H1 (cell line): ENCODE measurements at regions not wholly inside any gene's neighbourhood (a gene's known extent, or its start where the extent isn't known, plus 50 kb on each side); places are given as distances from the start of the nearest gene placed in this dataset.

Experiments used
- CTCF ChIA-PET: fragments of 300-600 bp; sonication (Branson Sonifier 250); formaldehyde crosslinking; loops from one replicate; lab custom pipeline; 2021; ENCODE audit not compliant: partially characterized antibody; lab: Charles Lee
- POLR2A ChIA-PET: fragments of 300-600 bp; sonication (Branson Sonifier 250); formaldehyde crosslinking; loops from one replicate; lab custom pipeline; 2021; ENCODE audit warnings: inconsistent platforms; ENCODE audit not compliant: partially characterized antibody; lab: Charles Lee
- DNase-seq, 2 experiments: peaks; one replicate each; pipeline versions ENCODE4 v3.0.0 to v3.0.0-alpha.2; 2010 to 2022; ENCODE audit warnings: low spot score in 2 of 2, low read depth in 1 of 2, mixed read lengths in 1 of 2
- FAIRE-seq: peaks from 2 replicates; lab custom pipeline; 2011; peaks lifted over from hg19 to GRCh38; lab: Jason Lieb, UNC
- H2AFZ ChIP-seq: 2 replicates; pipeline ENCODE4 v1.8.1; 2012; ENCODE audit warnings: low read length, inconsistent platforms
- H2AK5ac ChIP-seq: 2 replicates; pipeline ENCODE4 v1.6.1; 2013; ENCODE audit warnings: low read depth, low read length
- H2BK120ac ChIP-seq: replicated peaks from 2 replicates; pipeline ENCODE3; 2013; ENCODE audit warnings: low read depth, low read length, inconsistent platforms
- H2BK12ac ChIP-seq: 2 replicates; pipeline ENCODE4 v1.6.1; 2013; ENCODE audit warnings: low read depth, low read length
- H2BK15ac ChIP-seq: 2 replicates; pipeline ENCODE4 v1.6.1; 2013; ENCODE audit warnings: low read length
- H2BK20ac ChIP-seq: 2 replicates; pipeline ENCODE4 v1.6.1; 2013; ENCODE audit warnings: low read length
- H2BK5ac ChIP-seq: 2 replicates; pipeline ENCODE4 v1.6.1; 2013; ENCODE audit warnings: low read depth, low read length
- H3K14ac ChIP-seq: 2 replicates; pipeline ENCODE4 v1.6.1; 2013; ENCODE audit warnings: inconsistent platforms; ENCODE audit not compliant: insufficient read length
- H3K18ac ChIP-seq: 2 replicates; pipeline ENCODE4 v1.6.1; 2013; ENCODE audit warnings: low read length; ENCODE audit errors: extremely low read depth
- H3K23ac ChIP-seq: 2 replicates; pipeline ENCODE4 v1.6.1; 2013; ENCODE audit warnings: inconsistent platforms; ENCODE audit not compliant: insufficient read length
- H3K23me2 ChIP-seq: 2 replicates; pipeline ENCODE4 v1.6.1; 2013; ENCODE audit warnings: low read depth, low read length
- H3K27ac ChIP-seq: 2 replicates; pipeline ENCODE4 v1.6.1; 2011; ENCODE audit warnings: low read depth, low read length, inconsistent platforms
- H3K27me3 ChIP-seq, 4 experiments: replicated peaks in 1 of 4; 1 replicate in 1 of 4; 2 replicates in 3 of 4; pipeline versions ENCODE4 v1.6.1 to v1.8.1; 2011 to 2013; ENCODE audit warnings: low read length in 3 of 4, mild to moderate bottlenecking in 3 of 4, inconsistent platforms in 2 of 4, mixed read lengths in 2 of 4, moderate library complexity in 1 of 4; ENCODE audit not compliant: control insufficient read depth in 3 of 4, insufficient read depth in 3 of 4; ENCODE audit errors: extremely low read depth in 1 of 4
- H3K36me3 ChIP-seq, 4 experiments: 2 replicates each; pipeline versions ENCODE4 v1.6.1 to v1.8.1; 2011 to 2013; ENCODE audit warnings: mild to moderate bottlenecking in 4 of 4, low read length in 3 of 4, moderate library complexity in 2 of 4, control low read depth in 1 of 4, inconsistent platforms in 1 of 4; ENCODE audit not compliant: insufficient read depth in 4 of 4, control insufficient read depth in 2 of 4
- H3K4ac ChIP-seq: replicated peaks from 2 replicates; pipeline ENCODE3; 2013; ENCODE audit warnings: low read length, low read depth, mixed read lengths, inconsistent platforms; ENCODE audit not compliant: insufficient read length
- H3K4me1 ChIP-seq, 4 experiments: replicated peaks in 1 of 4; 1 replicate in 1 of 4; 2 replicates in 3 of 4; pipeline versions ENCODE4 v1.6.1 to v1.8.1; 2011 to 2013; ENCODE audit warnings: low read length in 3 of 4, inconsistent platforms in 2 of 4, mixed read lengths in 1 of 4; ENCODE audit not compliant: insufficient read depth in 4 of 4, control insufficient read depth in 3 of 4
- H3K4me2 ChIP-seq, 2 experiments: 2 replicates each; pipeline versions ENCODE4 v1.6.1 to v1.8.1; 2011 to 2013; ENCODE audit warnings: low read depth in 2 of 2, low read length in 2 of 2, control low read depth in 1 of 2, inconsistent platforms in 1 of 2, mild to moderate bottlenecking in 1 of 2; ENCODE audit not compliant: insufficient read depth in 1 of 2
- H3K4me3 ChIP-seq, 4 experiments: fragments of 200-600, 300-600 bp in 1 of 4; sonication (generic), shearing (Covaris generic), sonication (Bioruptor Twin) in 1 of 4; 2 replicates each; pipeline versions ENCODE4 v1.5.1 to v1.8.1; 2011 to 2016; ENCODE audit warnings: low read length in 4 of 4, low read depth in 3 of 4, control low read depth in 2 of 4, inconsistent platforms in 2 of 4, mild to moderate bottlenecking in 2 of 4, mixed read lengths in 1 of 4, moderate library complexity in 1 of 4; ENCODE audit not compliant: insufficient read depth in 2 of 4; ENCODE audit errors: extremely low read depth in 1 of 4
- H3K56ac ChIP-seq: replicated peaks from 2 replicates; pipeline ENCODE3; 2013; ENCODE audit warnings: low read depth, mild to moderate bottlenecking, mixed read lengths, low read length, inconsistent platforms; ENCODE audit not compliant: insufficient read length
- H3K79me1 ChIP-seq: 2 replicates; pipeline ENCODE4 v1.6.1; 2013; ENCODE audit warnings: low read depth, low read length, control low read depth
- H3K79me2 ChIP-seq, 2 experiments: 2 replicates each; pipeline versions ENCODE4 v1.6.1 to v1.8.1; 2012 to 2013; ENCODE audit warnings: low read length in 2 of 2, mild to moderate bottlenecking in 2 of 2, inconsistent platforms in 1 of 2; ENCODE audit not compliant: insufficient read depth in 2 of 2, control insufficient read depth in 1 of 2
- H3K9ac ChIP-seq, 4 experiments: replicated peaks in 1 of 4; 1 replicate in 1 of 4; 2 replicates in 3 of 4; pipeline versions ENCODE4 v1.6.1 to v1.8.1; 2011 to 2013; ENCODE audit warnings: low read depth in 3 of 4, low read length in 3 of 4, control low read depth in 2 of 4, mild to moderate bottlenecking in 2 of 4, moderate library complexity in 2 of 4, inconsistent platforms in 1 of 4; ENCODE audit errors: extremely low read depth in 1 of 4
- H3K9me3 ChIP-seq, 2 experiments: 2 replicates each; pipeline versions ENCODE4 v1.6.1 to v1.8.1; 2012 to 2013; ENCODE audit warnings: mild to moderate bottlenecking in 2 of 2, moderate library complexity in 2 of 2, control low read depth in 1 of 2, inconsistent platforms in 1 of 2, low read depth in 1 of 2, low read length in 1 of 2, mixed read lengths in 1 of 2; ENCODE audit not compliant: insufficient read depth in 2 of 2
- H4K20me1 ChIP-seq, 2 experiments: replicated peaks in 1 of 2; 2 replicates each; pipeline versions ENCODE3 to v1.8.1; 2011 to 2013; ENCODE audit warnings: inconsistent platforms in 2 of 2, low read length in 2 of 2, mild to moderate bottlenecking in 1 of 2; ENCODE audit not compliant: insufficient read depth in 2 of 2, control insufficient read depth in 1 of 2
- H4K5ac ChIP-seq: 2 replicates; pipeline ENCODE4 v1.6.1; 2013; ENCODE audit warnings: low read length, low read depth, mixed read lengths, inconsistent platforms; ENCODE audit not compliant: insufficient read length
- H4K8ac ChIP-seq: 2 replicates; pipeline ENCODE4 v1.8.0; 2013; ENCODE audit warnings: mild to moderate bottlenecking, moderate library complexity, low read length, inconsistent platforms; ENCODE audit not compliant: insufficient read depth; ENCODE audit errors: extremely low read depth
- H4K91ac ChIP-seq: replicated peaks from 2 replicates; pipeline ENCODE3; 2013; ENCODE audit warnings: low read length, mixed read lengths, inconsistent platforms; ENCODE audit not compliant: insufficient read length
- ATF2 ChIP-seq: IDR thresholded peaks from 2 replicates; pipeline ENCODE4 v1.6.1; 2012; ENCODE audit warnings: low read length, inconsistent platforms
- BACH1 ChIP-seq: IDR thresholded peaks from 2 replicates; pipeline ENCODE4 v1.6.1; 2012; ENCODE audit warnings: low read length, improper control_type of control experiment
- CREB1 ChIP-seq: IDR thresholded peaks from 2 replicates; pipeline ENCODE4 v1.6.1; 2012; ENCODE audit warnings: inconsistent platforms
- GTF2F1 ChIP-seq: IDR thresholded peaks from 2 replicates; pipeline ENCODE4 v1.6.1; 2012; ENCODE audit warnings: low read depth, low read length, improper control_type of control experiment, borderline replicate concordance
- HDAC2 ChIP-seq, 2 experiments: fragments of 300-600 bp in 1 of 2; sonication (generic) in 1 of 2; IDR thresholded peaks; 2 replicates each; pipeline ENCODE4 v1.6.1; 2011 to 2012; ENCODE audit warnings: low read depth in 2 of 2, low read length in 2 of 2, mild to moderate bottlenecking in 2 of 2, moderate library complexity in 2 of 2, borderline replicate concordance in 1 of 2, inconsistent platforms in 1 of 2
- JUN ChIP-seq: IDR thresholded peaks from 2 replicates; pipeline ENCODE4 v1.6.1; 2011; ENCODE audit warnings: low read depth, mild to moderate bottlenecking, improper control_type of control experiment, low read length
- SIX5 ChIP-seq: IDR thresholded peaks from 2 replicates; pipeline ENCODE4 v1.6.1; 2011; ENCODE audit warnings: mild to moderate bottlenecking, low read depth, low read length
- SRF ChIP-seq: IDR thresholded peaks from 2 replicates; pipeline ENCODE4 v1.6.1; 2011; ENCODE audit warnings: mild to moderate bottlenecking, low read depth, low read length, moderate library complexity
- TAF1 ChIP-seq: IDR thresholded peaks from 2 replicates; pipeline ENCODE4 v1.6.1; 2011; ENCODE audit warnings: mild to moderate bottlenecking, low read depth, low read length
- TCF12 ChIP-seq: IDR thresholded peaks from 2 replicates; pipeline ENCODE4 v1.6.1; 2011; ENCODE audit warnings: low read depth, mild to moderate bottlenecking, low read length
- WGBS, 2 experiments: shearing (Covaris generic) in 1 of 2; methylation state at CpG; one replicate each; pipeline versions ENCODE4 v1.1.6 to v1.1.7; 2013 to 2015; ENCODE audit warnings: low lambda C conversion rate in 2 of 2, mixed read lengths in 2 of 2, inconsistent platforms in 1 of 2, low coverage in 1 of 2, missing lambda C conversion rate in 1 of 2; ENCODE audit not compliant: insufficient replicate concordance in 2 of 2, insufficient coverage in 1 of 2, insufficient read length in 1 of 2; ENCODE audit errors: extremely low coverage in 1 of 2, missing lambda C conversion rate in 1 of 2; 5-methylcytosine and 5-hydroxymethylcytosine counted together

GRCh38 chr22:47335958-47336357, 573.5 kb downstream of the TBC1D22A start:
- Histone ChIP-seq H4K20me1 (no peaks in the 10 kb centered on the region), H3K27me3 (no peaks in the 10 kb centered on the region), H3K4ac (no peak overlapping the region), H3K27ac (no peak overlapping the region), H3K79me2 (no peaks in the 10 kb centered on the region), H4K8ac (no peak overlapping the region), H2BK120ac (no peak overlapping the region), H4K91ac (no peak overlapping the region), H2BK5ac (no peak overlapping the region), H2AK5ac (no peak overlapping the region), H3K4me3 (no peak overlapping the region), H3K14ac (no peak overlapping the region), H2BK15ac (no peak overlapping the region), H3K36me3 (no peaks in the 10 kb centered on the region), H2BK20ac (no peak overlapping the region), H3K23ac (no peak overlapping the region), H2AFZ (no peak overlapping the region), H3K4me2 (no peak overlapping the region), H2BK12ac (no peak overlapping the region), H4K5ac (no peak overlapping the region), H3K9ac (no peak overlapping the region), H3K79me1 (no peaks in the 10 kb centered on the region), H3K4me1 (no peaks in the 10 kb centered on the region), H3K23me2 (peaks cover 3% of the 10 kb centered on the region; the same call in 1 of the 2 replicates), H3K56ac (no peak overlapping the region), H3K9me3 (peaks cover 85 to 91% of the 10 kb centered on the region in 2 experiments), H3K18ac (no peak overlapping the region)
- FAIRE-seq (no peak), DNase-seq (no peak)
- ChIA-PET CTCF (interaction anchor here (0.6 to 1.0 kb wide), 2 partner anchors 99 to 355 kb away, joined by 3 read pairs; no protein-coding TSS in a partner anchor), POLR2A (no interaction called here)
- 78 to 99% methylated on average over 3 of the region's 3 CpGs for WGBS, 2 experiments
- TF ChIP-seq BACH1 (no peak), ATF2 (no peak), SIX5 (no peak), TAF1 (no peak), HDAC2 (IDR thresholded peaks at IDR 0.05; ENCODE audit: borderline replicate concordance in 1 of 2, low read depth in 2 of 2, low read length in 2 of 2) (no peak), SRF (no peak), TCF12 (no peak), CREB1 (no peak), GTF2F1 (no peak), JUN (no peak)
